ENCODE measurements at regions not wholly inside any gene's neighbourhood (a gene's known extent, or its start where the extent isn't known, plus 50 kb on each side); places are given as distances from the start of the nearest gene placed in this dataset.

- no peak overlapping the region for H3K27ac ChIP-seq (ENCODE audit: low read depth in 1 of 2, low read length in 2 of 2)
- H3K9me3 ChIP-seq (replicated peaks in 1 of 2; ENCODE audit: control insufficient read depth in 1 of 2, insufficient read depth in 1 of 2, low read length in 2 of 2) = peaks cover 29 to 32% of the 10 kb centered on the region in 2 donors
- no peak overlapping the region for H3K4me3 ChIP-seq (replicated peaks in 1 of 3; ENCODE audit: low read depth in 2 of 3, low read length in 3 of 3)
- H3K27me3 ChIP-seq (ENCODE audit: control insufficient read depth in 2 of 2, insufficient read depth in 2 of 2, low read length in 2 of 2) = no peaks in the 10 kb centered on the region
- no peak overlapping the region for H2AFZ ChIP-seq (ENCODE audit: insufficient read depth, low read depth, low read length, poor library complexity, severe bottlenecking)
- no peak overlapping the region for H3K27ac Mint-ChIP-seq
- DNase-seq = no peak
- peaks cover 0 to 1% (median 0%) of the 10 kb centered on the region in 3 donors for H3K27me3 Mint-ChIP-seq (ENCODE audit: low read depth in 3 of 3)
- no peak overlapping the region for H3K9ac ChIP-seq (ENCODE audit: insufficient read depth, low read length, poor library complexity, severe bottlenecking)
- no peak overlapping the region for H3K4me2 ChIP-seq (replicated peaks; ENCODE audit: extremely low read depth, low read length, poor library complexity, severe bottlenecking)
- TF ChIP-seq, protein P1, sequence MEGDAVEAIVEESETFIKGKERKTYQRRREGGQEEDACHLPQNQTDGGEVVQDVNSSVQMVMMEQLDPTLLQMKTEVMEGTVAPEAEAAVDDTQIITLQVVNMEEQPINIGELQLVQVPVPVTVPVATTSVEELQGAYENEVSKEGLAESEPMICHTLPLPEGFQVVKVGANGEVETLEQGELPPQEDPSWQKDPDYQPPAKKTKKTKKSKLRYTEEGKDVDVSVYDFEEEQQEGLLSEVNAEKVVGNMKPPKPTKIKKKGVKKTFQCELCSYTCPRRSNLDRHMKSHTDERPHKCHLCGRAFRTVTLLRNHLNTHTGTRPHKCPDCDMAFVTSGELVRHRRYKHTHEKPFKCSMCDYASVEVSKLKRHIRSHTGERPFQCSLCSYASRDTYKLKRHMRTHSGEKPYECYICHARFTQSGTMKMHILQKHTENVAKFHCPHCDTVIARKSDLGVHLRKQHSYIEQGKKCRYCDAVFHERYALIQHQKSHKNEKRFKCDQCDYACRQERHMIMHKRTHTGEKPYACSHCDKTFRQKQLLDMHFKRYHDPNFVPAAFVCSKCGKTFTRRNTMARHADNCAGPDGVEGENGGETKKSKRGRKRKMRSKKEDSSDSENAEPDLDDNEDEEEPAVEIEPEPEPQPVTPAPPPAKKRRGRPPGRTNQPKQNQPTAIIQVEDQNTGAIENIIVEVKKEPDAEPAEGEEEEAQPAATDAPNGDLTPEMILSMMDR (IDR thresholded peaks at IDR 0.05) = no peak
- peaks cover 4 to 32% (median 11%) of the 10 kb centered on the region in 7 donors for H3K9me3 Mint-ChIP-seq
- H3K36me3 Mint-ChIP-seq = no peaks in the 10 kb centered on the region
- no peaks in the 10 kb centered on the region for H4K20me1 ChIP-seq (ENCODE audit: insufficient read depth, low read length)
- H3K36me3 ChIP-seq (replicated peaks in 1 of 2; ENCODE audit: control insufficient read depth in 1 of 2, insufficient read depth in 2 of 2, low read length in 2 of 2) = no peaks in the 10 kb centered on the region
- intact Hi-C loops (cut with micrococcal nuclease) = no loop called here
- no peaks in the 10 kb centered on the region for H3K4me1 ChIP-seq (ENCODE audit: control insufficient read depth in 1 of 2, insufficient read depth in 2 of 2, low read length in 2 of 2)
- no peaks in the 10 kb centered on the region for H3K79me2 ChIP-seq (ENCODE audit: insufficient read depth, low read length)
- no peak overlapping the region for H3K4me3 Mint-ChIP-seq
- no peaks in the 10 kb centered on the region for H3K4me1 Mint-ChIP-seq
- no CpG with 5 or more reads among the region's 2 CpGs for WGBS (ENCODE audit: insufficient coverage)
Observed at GRCh38 chr2:116200086-116200485, 1614.4 kb upstream of the DDX18 start.

DNA sequence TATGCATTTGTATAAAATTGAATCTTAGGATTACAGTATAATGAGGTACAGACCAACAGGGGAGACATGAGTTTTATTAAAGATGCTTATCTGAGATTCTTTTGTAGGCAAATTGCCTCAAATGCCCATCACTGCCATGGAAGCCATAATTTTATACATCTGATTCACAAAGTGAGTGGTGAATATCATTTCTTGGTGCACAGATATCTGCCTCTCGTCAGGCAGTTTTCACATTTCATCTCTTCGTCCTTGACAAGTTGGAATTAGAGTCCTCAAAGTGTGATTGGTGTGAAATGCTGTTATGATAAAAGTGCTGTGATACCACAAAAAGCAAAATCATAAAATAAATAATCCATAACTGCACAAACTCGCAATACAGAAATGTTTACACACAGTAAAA, 1602.8 kb upstream of the DDX18 start:
- no peak for DNase-seq
- Histone ChIP-seq H4K20me1 (ENCODE audit: insufficient read depth, low read length) (no peaks in the 10 kb centered on the region), H3K27me3 (ENCODE audit: control insufficient read depth in 2 of 2, insufficient read depth in 2 of 2, low read length in 2 of 2) (no peaks in the 10 kb centered on the region), H3K9ac (ENCODE audit: insufficient read depth, low read length, poor library complexity, severe bottlenecking) (no peak overlapping the region), H3K4me1 (ENCODE audit: control insufficient read depth in 1 of 2, insufficient read depth in 2 of 2, low read length in 2 of 2) (no peaks in the 10 kb centered on the region), H3K4me2 (replicated peaks; ENCODE audit: extremely low read depth, low read length, poor library complexity, severe bottlenecking) (no peak overlapping the region), H3K4me3 (replicated peaks in 1 of 3; ENCODE audit: low read depth in 2 of 3, low read length in 3 of 3) (no peak overlapping the region), H2AFZ (ENCODE audit: insufficient read depth, low read depth, low read length, poor library complexity, severe bottlenecking) (no peak overlapping the region), H3K27ac (ENCODE audit: low read depth in 1 of 2, low read length in 2 of 2) (no peak overlapping the region), H3K36me3 (replicated peaks in 1 of 2; ENCODE audit: control insufficient read depth in 1 of 2, insufficient read depth in 2 of 2, low read length in 2 of 2) (no peaks in the 10 kb centered on the region), H3K9me3 (replicated peaks in 1 of 2; ENCODE audit: control insufficient read depth in 1 of 2, insufficient read depth in 1 of 2, low read length in 2 of 2) (peaks cover 0 to 6% of the 10 kb centered on the region in 2 donors), H3K79me2 (ENCODE audit: insufficient read depth, low read length) (no peaks in the 10 kb centered on the region)
- H3K9me3 Mint-ChIP-seq = peaks cover 0 to 10% (median 4%) of the 10 kb centered on the region in 7 donors
- H3K4me3 Mint-ChIP-seq = no peak overlapping the region
- TF ChIP-seq, protein P1 (IDR thresholded peaks at IDR 0.05) = no peak
- no peaks in the 10 kb centered on the region for H3K4me1 Mint-ChIP-seq
- no CpG with 5 or more reads among the region's 3 CpGs for WGBS (ENCODE audit: insufficient coverage)
- no peaks in the 10 kb centered on the region for H3K36me3 Mint-ChIP-seq
- no peak overlapping the region for H3K27ac Mint-ChIP-seq
- intact Hi-C loops (cut with micrococcal nuclease) = no loop called here
- peaks cover 0 to 2% (median under 1%) of the 10 kb centered on the region in 3 donors for H3K27me3 Mint-ChIP-seq (ENCODE audit: low read depth in 3 of 3)
